GM12878 (cell line): ENCODE measurements at regions not wholly inside any gene's neighbourhood (a gene's known extent, or its start where the extent isn't known, plus 50 kb on each side); places are given as distances from the start of the nearest gene placed in this dataset.
"Not testable (repeated sequence)": the region's sequence is repeated elsewhere in the genome, so short reads cannot be mapped to it uniquely, and the experiment has no call there.

Source experiments
- ATAC-seq: fragments of 200-7000 bp; cut with Tn5 transposase; 3 replicates; pipeline ENCODE4 v1.9.1; 2020; ENCODE audit warnings: mild to moderate bottlenecking, moderate library complexity
- BruUV-seq: library from RNA; stranded (reverse); fragments of 400-500 nt; replicated peaks from 2 replicates; lab custom pipeline; 2021; lab: Mats Ljungman, UMichigan
- CTCF ChIA-PET: fragments of 300-600 bp; sonication (Branson Sonifier 250); formaldehyde crosslinking; extraction: SDS; loops from one replicate; lab custom pipeline; 2021; ENCODE audit warnings: inconsistent platforms; lab: Yijun Ruan, JAX
- POLR2A ChIA-PET: fragments of 350-600 bp; formaldehyde crosslinking; extraction: SDS; loops from one replicate; lab custom pipeline; 2021; ENCODE audit warnings: inconsistent platforms; lab: Charles Lee
- RAD21 ChIA-PET: fragments of 300-600 bp; sonication (Branson Sonifier 250); formaldehyde crosslinking; loops from one replicate; lab custom pipeline; 2023; ENCODE audit warnings: antibody characterized with exemption; ENCODE audit not compliant: unreplicated experiment; lab: Charles Lee
- SMC1A ChIA-PET: fragments of 300-600 bp; sonication (Branson Sonifier 250); formaldehyde crosslinking; loops from one replicate; lab custom pipeline; 2023; ENCODE audit not compliant: unreplicated experiment, uncharacterized antibody; lab: Charles Lee
- DNase-seq: peaks from one replicate; pipeline ENCODE4 v3.0.0-alpha.2; 2011; ENCODE audit warnings: low read depth, low spot score
- FAIRE-seq: peaks from 3 replicates; lab custom pipeline; 2011; peaks lifted over from hg19 to GRCh38; lab: Jason Lieb, UNC
- H2AFZ ChIP-seq: 2 replicates; pipeline ENCODE4 v1.6.0; 2011; ENCODE audit warnings: low read depth, low read length, control low read depth; ENCODE audit not compliant: control insufficient read depth
- H3K27ac ChIP-seq: 2 replicates; pipeline ENCODE4 v1.5.1; 2011; ENCODE audit warnings: control low read depth; ENCODE audit not compliant: control insufficient read depth, insufficient read depth
- H3K27me3 ChIP-seq, 2 experiments: replicated peaks in 1 of 2; 2 replicates each; pipeline versions ENCODE4 v1.6.0 to v1.6.1; 2011; ENCODE audit warnings: low read length in 1 of 2; ENCODE audit not compliant: control insufficient read depth in 2 of 2, insufficient read depth in 2 of 2
- H3K36me3 ChIP-seq, 2 experiments: 2 replicates each; pipeline ENCODE4 v1.5.1; 2011; ENCODE audit warnings: low read length in 1 of 2; ENCODE audit not compliant: control insufficient read depth in 2 of 2, insufficient read depth in 2 of 2
- H3K4me1 ChIP-seq: 2 replicates; pipeline ENCODE4 v1.6.1; 2011; ENCODE audit warnings: mild to moderate bottlenecking, low read length, moderate library complexity, mixed read lengths; ENCODE audit not compliant: control insufficient read depth, insufficient read depth
- H3K4me2 ChIP-seq: 2 replicates; pipeline ENCODE4 v1.6.0; 2011; ENCODE audit warnings: control low read depth; ENCODE audit not compliant: control insufficient read depth, insufficient read depth
- H3K4me3 ChIP-seq: fragments of 200-600 bp; sonication (generic); 2 replicates; pipeline ENCODE4 v1.5.1; 2016
- H3K79me2 ChIP-seq: 2 replicates; pipeline ENCODE4 v1.6.0; 2011; ENCODE audit warnings: low read length; ENCODE audit not compliant: control insufficient read depth, insufficient read depth
- H3K9ac ChIP-seq: 2 replicates; pipeline ENCODE4 v1.8.0; 2011; ENCODE audit warnings: low read length, control low read depth, mixed read lengths; ENCODE audit not compliant: control insufficient read depth, insufficient read depth
- H3K9me3 ChIP-seq: replicated peaks from 3 replicates; pipeline ENCODE4 v1.5.1; 2011; ENCODE audit warnings: mild to moderate bottlenecking, low read length; ENCODE audit not compliant: control insufficient read depth, insufficient read depth
- H4K20me1 ChIP-seq: 2 replicates; pipeline ENCODE4 v1.6.0; 2011; ENCODE audit not compliant: control insufficient read depth, insufficient read depth
- ELK1 ChIP-seq: IDR thresholded peaks from 2 replicates; pipeline ENCODE4 v1.6.1; 2012; ENCODE audit warnings: low read depth, low read length, improper control_type of control experiment
- HDAC2 ChIP-seq: fragments of 200-600 bp; sonication (generic); IDR thresholded peaks from 2 replicates; pipeline ENCODE4 v1.6.1; 2017
- NFYA ChIP-seq: IDR thresholded peaks from 2 replicates; pipeline ENCODE4 v1.6.1; 2011; ENCODE audit warnings: low read depth, mild to moderate bottlenecking, low read length, improper control_type of control experiment, borderline replicate concordance
- PML ChIP-seq: IDR thresholded peaks from 2 replicates; pipeline ENCODE4 v1.6.1; 2012; ENCODE audit warnings: low read length, inconsistent platforms
- SP1 ChIP-seq: IDR thresholded peaks from one replicate; pipeline ENCODE4 v1.6.1; 2011; ENCODE audit warnings: low read depth, low read length
- SREBF1 ChIP-seq: IDR thresholded peaks from 2 replicates; pipeline ENCODE4 v1.6.1; 2012; ENCODE audit warnings: mild to moderate bottlenecking, low read length
- TCF12 ChIP-seq: IDR thresholded peaks from 2 replicates; pipeline ENCODE4 v1.6.1; 2011; ENCODE audit warnings: low read depth, mild to moderate bottlenecking, low read length
- WRNIP1 ChIP-seq: IDR thresholded peaks from 2 replicates; pipeline ENCODE4 v1.6.1; 2011; ENCODE audit warnings: low read depth, low read length, improper control_type of control experiment, borderline replicate concordance
- ZBTB11 ChIP-seq: fragments of 450-650 bp; formaldehyde crosslinking; IDR thresholded peaks from 2 replicates; pipeline ENCODE4 v1.5.0; 2022; ENCODE audit warnings: mild to moderate bottlenecking, missing genetic modification characterization
- WGBS: methylation state at CpG from one replicate; pipeline ENCODE4 v1.1.6; 2016; ENCODE audit warnings: low lambda C conversion rate; ENCODE audit not compliant: insufficient replicate concordance, insufficient coverage; ENCODE audit errors: missing lambda C conversion rate; 5-methylcytosine and 5-hydroxymethylcytosine counted together
- in situ Hi-C: fragments of 300-500 bp; cut with MboI; formaldehyde crosslinking; loops from 9 replicates; pipeline ENCODE4 v1.14.3; 2018; ENCODE audit warnings: mixed read lengths
- intact Hi-C: fragments of 100-400 bp; cut with micrococcal nuclease; formaldehyde crosslinking; loops from one replicate; pipeline ENCODE4 v1.14.2; 2022; ENCODE audit not compliant: unreplicated experiment

GRCh38 chr1:60791226-60791625, 291.1 kb upstream of the NFIA start:
- ATAC-seq (no peak), FAIRE-seq (no peak), DNase-seq (no peak)
- BruUV-seq: no TSS peak
- H3K4me3 ChIP-seq: no peak overlapping the region
- ChIA-PET RAD21 (no interaction called here), SMC1A (no interaction called here), CTCF (no interaction called here), POLR2A (no interaction called here)
- no peak overlapping the region for H3K9ac ChIP-seq
- H3K4me2 ChIP-seq: no peak overlapping the region
- no peaks in the 10 kb centered on the region for H3K79me2 ChIP-seq
- no peaks in the 10 kb centered on the region for H4K20me1 ChIP-seq
- in situ Hi-C loops: no loop called here
- WGBS: 10% methylated on average over 5 of the region's 5 CpGs
- no peak overlapping the region for H2AFZ ChIP-seq
- intact Hi-C loops: no loop called here
- no peaks in the 10 kb centered on the region for H3K4me1 ChIP-seq
- H3K27me3 ChIP-seq: no peaks in the 10 kb centered on the region
- no peaks in the 10 kb centered on the region for H3K9me3 ChIP-seq
- no peak for TF ChIP-seq ELK1
- no peak for TF ChIP-seq NFYA
- TF ChIP-seq ZBTB11 (CRISPR knock-in tag): no peak
- no peak for TF ChIP-seq SP1
- no peak for TF ChIP-seq SREBF1
- no peak for TF ChIP-seq WRNIP1
- TF ChIP-seq HDAC2: no peak
- TF ChIP-seq PML: no peak
- no peak for TF ChIP-seq TCF12
- no peak overlapping the region for H3K27ac ChIP-seq
- H3K36me3 ChIP-seq: no peaks in the 10 kb centered on the region

- H3K4me1 ChIP-seq, H3K9ac ChIP-seq, H3K4me2 ChIP-seq, BruUV-seq, FAIRE-seq, H3K27me3 ChIP-seq, POLR2A ChIA-PET, H3K4me3 ChIP-seq, intact Hi-C loops, SMC1A ChIA-PET, H4K20me1 ChIP-seq, H3K79me2 ChIP-seq, H3K9me3 ChIP-seq, DNase-seq, ATAC-seq, RAD21 ChIA-PET, CTCF ChIA-PET, H3K27ac ChIP-seq, H3K36me3 ChIP-seq, in situ Hi-C loops, H2AFZ ChIP-seq: not testable (repeated sequence)
- WGBS: 50% methylated on average over 2 of the region's 2 CpGs
Measured at GRCh38 chr1:60773099-60773498, 309.3 kb upstream of the NFIA start.
